Type B pancreatic cell (in vitro differentiated cells): ENCODE measurements at regions not wholly inside any gene's neighbourhood (a gene's known extent, or its start where the extent isn't known, plus 50 kb on each side); places are given as distances from the start of the nearest gene placed in this dataset.

Source experiments
- DNase-seq: peaks from one replicate; pipeline ENCODE4 v3.0.0; 2021; ENCODE audit warnings: mixed read lengths; ENCODE audit not compliant: unreplicated experiment; ENCODE audit errors: extremely low spot score
- H3K27ac Mint-ChIP-seq: 2 replicates; pipeline ENCODE4 v1.8.0; 2021; ENCODE audit warnings: mild to moderate bottlenecking, mixed read lengths
- H3K27me3 Mint-ChIP-seq: 2 replicates; pipeline ENCODE4 v1.8.0; 2021; ENCODE audit warnings: mixed read lengths
- H3K36me3 Mint-ChIP-seq: 2 replicates; pipeline ENCODE4 v1.8.0; 2021; ENCODE audit warnings: mixed read lengths
- H3K4me1 Mint-ChIP-seq: one replicate; pipeline ENCODE4 v1.8.0; 2021; ENCODE audit warnings: mixed read lengths; ENCODE audit not compliant: unreplicated experiment
- H3K4me3 Mint-ChIP-seq: 2 replicates; pipeline ENCODE4 v1.8.0; 2021; ENCODE audit warnings: mild to moderate bottlenecking, mixed read lengths
- H3K9me3 Mint-ChIP-seq: 2 replicates; pipeline ENCODE4 v1.8.0; 2021; ENCODE audit warnings: mixed read lengths
- TF ChIP-seq, protein P1 (sequence below): fragments of 200-600 bp; sonication (generic); conservative IDR thresholded peaks from 2 replicates; pipeline ENCODE4 v1.5.0; 2021; ENCODE audit warnings: antibody characterized with exemption, mild to moderate bottlenecking

DNA sequence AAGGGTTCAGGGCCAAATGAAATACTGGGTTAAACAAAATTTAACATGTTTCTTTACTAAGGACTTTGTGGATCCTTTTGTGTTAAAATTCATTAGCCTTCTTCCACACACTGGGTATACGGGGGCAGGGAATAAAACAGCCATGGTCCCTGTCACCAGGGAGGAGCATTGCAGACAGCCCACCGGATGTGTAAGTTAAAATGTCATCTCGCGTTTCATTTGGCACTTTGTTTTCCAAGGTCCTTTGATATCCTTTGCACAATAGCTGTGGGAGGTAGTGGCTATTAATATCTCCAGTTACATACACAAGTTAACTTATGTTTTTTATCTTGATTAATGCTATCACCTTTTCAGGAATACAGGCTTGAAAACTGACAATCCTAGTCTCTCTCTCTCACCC, 172.7 kb downstream of the BARHL2 start:
- no peak for DNase-seq
- Mint-ChIP-seq H3K4me1 (no peaks in the 10 kb centered on the region), H3K27ac (no peak overlapping the region), H3K27me3 (peaks cover 6% of the 10 kb centered on the region), H3K9me3 (no peaks in the 10 kb centered on the region), H3K4me3 (no peak overlapping the region), H3K36me3 (no peaks in the 10 kb centered on the region)
- TF ChIP-seq, protein P1, sequence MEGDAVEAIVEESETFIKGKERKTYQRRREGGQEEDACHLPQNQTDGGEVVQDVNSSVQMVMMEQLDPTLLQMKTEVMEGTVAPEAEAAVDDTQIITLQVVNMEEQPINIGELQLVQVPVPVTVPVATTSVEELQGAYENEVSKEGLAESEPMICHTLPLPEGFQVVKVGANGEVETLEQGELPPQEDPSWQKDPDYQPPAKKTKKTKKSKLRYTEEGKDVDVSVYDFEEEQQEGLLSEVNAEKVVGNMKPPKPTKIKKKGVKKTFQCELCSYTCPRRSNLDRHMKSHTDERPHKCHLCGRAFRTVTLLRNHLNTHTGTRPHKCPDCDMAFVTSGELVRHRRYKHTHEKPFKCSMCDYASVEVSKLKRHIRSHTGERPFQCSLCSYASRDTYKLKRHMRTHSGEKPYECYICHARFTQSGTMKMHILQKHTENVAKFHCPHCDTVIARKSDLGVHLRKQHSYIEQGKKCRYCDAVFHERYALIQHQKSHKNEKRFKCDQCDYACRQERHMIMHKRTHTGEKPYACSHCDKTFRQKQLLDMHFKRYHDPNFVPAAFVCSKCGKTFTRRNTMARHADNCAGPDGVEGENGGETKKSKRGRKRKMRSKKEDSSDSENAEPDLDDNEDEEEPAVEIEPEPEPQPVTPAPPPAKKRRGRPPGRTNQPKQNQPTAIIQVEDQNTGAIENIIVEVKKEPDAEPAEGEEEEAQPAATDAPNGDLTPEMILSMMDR: no peak

- no peaks in the 10 kb centered on the region for H3K36me3 Mint-ChIP-seq
- H3K9me3 Mint-ChIP-seq: no peaks in the 10 kb centered on the region
- peaks cover 8% of the 10 kb centered on the region for H3K27me3 Mint-ChIP-seq
- H3K4me1 Mint-ChIP-seq: no peaks in the 10 kb centered on the region
- H3K4me3 Mint-ChIP-seq: no peak overlapping the region
- no peak overlapping the region for H3K27ac Mint-ChIP-seq
- DNase-seq: no peak
- TF ChIP-seq, protein P1: no peak
Observed at GRCh38 chr1:90537606-90538362, 179.3 kb downstream of the BARHL2 start.

DNA sequence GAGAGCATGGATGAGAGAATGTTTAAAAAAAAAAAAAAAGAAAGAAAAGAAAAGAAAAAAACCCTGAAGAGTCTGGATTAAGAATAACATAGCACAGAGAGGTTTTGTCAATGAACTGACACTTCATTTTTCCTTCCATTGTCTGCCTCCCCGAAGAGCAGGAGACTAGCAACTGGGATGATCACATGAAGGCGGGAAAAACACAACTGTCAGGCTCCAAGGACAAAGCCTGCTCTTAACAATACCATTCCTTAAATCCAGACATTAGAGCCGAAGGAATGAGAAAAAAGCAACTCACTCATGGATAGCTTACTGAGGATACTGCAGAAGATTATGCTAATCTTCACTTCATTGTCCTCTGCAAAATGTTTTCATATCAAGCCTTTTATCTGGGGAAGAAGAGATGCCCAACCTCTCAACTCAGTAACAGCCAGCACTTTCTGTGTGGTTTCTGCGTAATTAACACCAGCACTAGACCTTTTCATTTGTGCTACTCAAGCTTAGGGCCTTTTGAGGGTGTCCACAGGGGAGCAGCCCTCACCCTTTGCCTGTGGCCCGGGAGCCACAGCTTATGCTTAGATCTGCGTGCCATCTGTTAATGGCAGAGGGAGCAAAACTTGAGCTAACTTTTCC, 182.3 kb downstream of the BARHL2 start:
- no peak overlapping the region for H3K27ac Mint-ChIP-seq
- no peaks in the 10 kb centered on the region for H3K36me3 Mint-ChIP-seq
- H3K4me3 Mint-ChIP-seq: no peak overlapping the region

DNA sequence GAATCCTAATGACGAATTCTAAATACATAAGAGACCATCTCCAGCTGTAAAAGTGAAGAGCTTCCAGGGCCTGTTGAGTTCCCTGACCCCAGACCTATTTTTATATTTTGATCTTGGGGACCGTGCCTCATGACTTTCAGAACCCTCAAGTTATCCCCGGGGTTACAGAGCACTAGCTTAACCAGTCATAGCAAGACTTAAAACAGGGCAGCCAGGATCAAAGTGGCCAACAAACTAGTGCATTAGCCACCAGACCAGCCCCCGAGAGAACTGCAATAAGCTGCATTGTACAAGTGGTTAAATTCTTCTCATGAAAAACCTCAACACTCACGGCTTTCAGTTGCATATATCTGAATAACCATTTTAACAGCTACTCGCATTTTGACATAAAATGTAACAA, 183.0 kb downstream of the BARHL2 start:
- TF ChIP-seq, protein P1: no peak
- no peaks in the 10 kb centered on the region for H3K4me1 Mint-ChIP-seq
- no peak for DNase-seq
- H3K9me3 Mint-ChIP-seq: no peaks in the 10 kb centered on the region
- H3K36me3 Mint-ChIP-seq: no peaks in the 10 kb centered on the region
- no peak overlapping the region for H3K27ac Mint-ChIP-seq
- H3K4me3 Mint-ChIP-seq: no peak overlapping the region
- peaks cover 8% of the 10 kb centered on the region for H3K27me3 Mint-ChIP-seq

More for the DNA sequence above, 182.3 kb downstream of the BARHL2 start:
- Mint-ChIP-seq H3K27me3 (peaks cover 8% of the 10 kb centered on the region), H3K9me3 (no peaks in the 10 kb centered on the region), H3K4me1 (no peaks in the 10 kb centered on the region)
- TF ChIP-seq, protein P1: no peak
- no peak for DNase-seq

DNA sequence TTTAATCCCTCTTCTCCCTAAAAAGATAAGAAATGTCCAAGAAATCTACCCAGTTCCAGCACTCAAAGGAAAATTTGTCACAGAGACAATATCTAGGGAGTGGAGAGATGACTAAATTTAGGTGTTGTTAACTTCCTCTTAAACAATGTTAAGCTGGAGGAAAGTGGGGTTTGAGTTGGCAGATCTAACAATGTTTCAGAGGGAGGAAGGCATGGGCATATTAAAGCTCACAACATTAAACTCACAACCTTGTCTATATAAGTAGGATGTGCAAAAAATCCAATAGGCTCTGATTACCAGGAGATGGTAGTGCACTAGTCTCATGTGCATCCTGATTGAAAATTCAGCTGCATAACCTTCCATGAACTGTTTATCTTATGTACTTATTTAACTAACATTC, 190.1 kb downstream of the BARHL2 start:
- Mint-ChIP-seq H3K4me1 (no peaks in the 10 kb centered on the region), H3K27me3 (no peaks in the 10 kb centered on the region), H3K27ac (no peak overlapping the region), H3K4me3 (no peak overlapping the region), H3K9me3 (no peaks in the 10 kb centered on the region), H3K36me3 (no peaks in the 10 kb centered on the region)
- TF ChIP-seq, protein P1: no peak
- no peak for DNase-seq
